Activated CD4-positive, alpha-beta memory T cell treated with anti-CD3 and anti-CD28 coated beads, Interleukin-2, amount 10 ng/mL, durations not matched to agents 7 days and 5 days (primary cell): ENCODE measurements at regions not wholly inside any gene's neighbourhood (a gene's known extent, or its start where the extent isn't known, plus 50 kb on each side); places are given as distances from the start of the nearest gene placed in this dataset.

ENCODE experiments used
- CTCF ChIA-PET: fragments of 350-600 bp; sonication (Branson Sonifier 250); formaldehyde crosslinking; loops from one replicate; lab custom pipeline; 2021; ENCODE audit warnings: antibody characterized with exemption, inconsistent platforms; lab: Charles Lee
- POLR2A ChIA-PET: fragments of 350-600 bp; sonication (Branson Sonifier 250); formaldehyde crosslinking; loops from one replicate; lab custom pipeline; 2021; ENCODE audit warnings: antibody characterized with exemption; lab: Charles Lee
- DNase-seq: peaks from one replicate; pipeline ENCODE4 v3.0.0-alpha.2; 2020
- H3K27ac Mint-ChIP-seq: one replicate; pipeline ENCODE4 v1.8.0; 2021; ENCODE audit warnings: mild to moderate bottlenecking, mixed read lengths
- H3K27me3 Mint-ChIP-seq: one replicate; pipeline ENCODE4 v1.8.0; 2021; ENCODE audit warnings: mixed read lengths
- H3K36me3 Mint-ChIP-seq: one replicate; pipeline ENCODE4 v1.8.0; 2021; ENCODE audit warnings: low read depth, mixed read lengths
- H3K4me1 Mint-ChIP-seq: one replicate; pipeline ENCODE4 v1.8.0; 2021; ENCODE audit warnings: mixed read lengths
- H3K4me3 Mint-ChIP-seq: one replicate; pipeline ENCODE4 v1.8.0; 2021; ENCODE audit warnings: mild to moderate bottlenecking, mixed read lengths
- H3K9me3 Mint-ChIP-seq: one replicate; pipeline ENCODE4 v1.8.0; 2021; ENCODE audit warnings: mixed read lengths

DNA sequence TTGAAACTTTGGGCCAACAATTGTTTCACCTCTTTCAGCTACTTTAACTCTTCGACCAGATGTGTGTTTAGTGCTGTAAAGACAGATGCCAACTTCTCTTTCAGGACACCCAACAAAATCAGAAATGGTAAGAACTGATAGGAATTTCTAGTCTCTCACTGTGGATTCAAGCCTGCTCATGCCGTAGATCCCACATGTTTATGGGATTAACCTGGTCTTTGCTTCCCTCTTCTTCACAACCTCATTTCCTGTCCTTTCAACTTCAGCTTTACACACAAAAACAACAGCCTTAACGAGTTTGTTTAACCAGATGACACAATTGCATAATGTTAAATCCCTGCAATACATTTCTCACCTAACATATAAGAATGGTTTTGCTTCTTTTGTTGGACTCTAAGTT, 1031.9 kb upstream of the LRFN5 start:
- ChIA-PET POLR2A (no interaction called here), CTCF (no interaction called here)
- no peak for DNase-seq

DNA sequence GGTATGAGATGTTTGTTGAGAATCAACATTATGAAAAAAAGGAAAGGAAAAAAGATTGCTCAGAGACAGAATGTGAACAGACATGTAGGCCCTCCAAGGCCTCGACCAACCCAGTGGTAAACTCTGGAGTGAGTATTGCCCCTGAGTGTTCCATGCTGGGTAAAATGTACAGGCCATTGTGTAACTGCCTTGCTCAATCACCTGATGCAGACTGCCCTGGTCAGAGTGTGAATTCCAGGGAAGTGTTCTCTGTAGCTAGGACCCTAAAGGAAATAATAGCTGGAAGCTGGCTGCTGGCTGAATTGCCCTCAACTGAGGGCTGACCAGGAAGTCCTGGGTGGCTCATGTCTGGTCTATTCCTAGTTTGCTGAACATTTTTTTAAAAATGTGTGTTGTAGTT, 1081.4 kb upstream of the LRFN5 start:
- no peaks in the 10 kb centered on the region for H3K36me3 Mint-ChIP-seq
- no peak for DNase-seq
- no peaks in the 10 kb centered on the region for H3K9me3 Mint-ChIP-seq
- no peak overlapping the region for H3K4me3 Mint-ChIP-seq
- ChIA-PET CTCF (no interaction called here), POLR2A (no interaction called here)
- H3K4me1 Mint-ChIP-seq = no peaks in the 10 kb centered on the region
- no peak overlapping the region for H3K27ac Mint-ChIP-seq
- H3K27me3 Mint-ChIP-seq = no peaks in the 10 kb centered on the region

More for the DNA sequence above, 1031.9 kb upstream of the LRFN5 start:
- Mint-ChIP-seq H3K36me3 (no peaks in the 10 kb centered on the region), H3K9me3 (peaks cover 5% of the 10 kb centered on the region), H3K4me1 (no peaks in the 10 kb centered on the region), H3K4me3 (no peak overlapping the region), H3K27me3 (no peaks in the 10 kb centered on the region), H3K27ac (no peak overlapping the region)

DNA sequence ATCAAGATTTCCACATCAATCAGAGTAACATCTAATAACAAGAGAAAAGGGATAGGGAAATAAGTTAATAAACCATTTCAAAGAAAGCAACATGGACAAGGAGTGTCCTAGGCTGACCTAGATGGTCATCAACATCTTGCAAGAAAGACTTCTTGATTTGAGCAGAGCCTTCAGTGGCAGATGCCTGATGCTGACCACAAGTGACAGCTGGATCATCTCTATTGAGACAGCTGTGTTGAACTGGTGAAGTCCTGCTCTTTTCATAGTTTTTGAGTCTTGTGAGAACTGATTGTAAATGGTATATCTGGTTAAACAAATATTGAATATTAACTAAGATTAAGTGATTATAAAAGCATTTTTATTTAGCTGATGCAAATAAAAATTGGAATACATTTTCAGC, 1083.6 kb upstream of the LRFN5 start:
- Mint-ChIP-seq H3K4me1 (no peaks in the 10 kb centered on the region), H3K4me3 (no peak overlapping the region), H3K9me3 (no peaks in the 10 kb centered on the region), H3K36me3 (no peaks in the 10 kb centered on the region), H3K27ac (no peak overlapping the region), H3K27me3 (no peaks in the 10 kb centered on the region)
- POLR2A ChIA-PET = no interaction called here
- no peak for DNase-seq
- CTCF ChIA-PET = no interaction called here

DNA sequence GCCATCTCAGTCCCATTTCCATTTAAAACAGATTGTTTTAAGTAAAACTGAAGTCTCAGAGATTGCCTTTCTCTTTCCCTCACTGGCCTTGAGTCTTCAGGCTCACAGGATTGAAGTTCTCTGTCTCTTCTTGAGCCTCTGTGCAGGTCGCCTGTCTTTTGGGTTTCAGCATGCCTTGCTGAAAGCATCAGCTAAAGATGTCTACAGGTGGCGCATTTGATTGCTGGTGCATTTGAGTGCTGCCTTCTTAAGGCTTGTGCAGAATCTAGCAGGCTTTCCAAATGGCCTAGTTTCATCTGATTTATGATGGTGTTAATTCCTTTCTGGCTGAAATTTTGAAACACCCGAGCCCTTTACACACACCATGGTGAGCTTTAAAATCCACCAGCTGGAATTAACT, 1062.2 kb upstream of the FBXO33 start:
- Mint-ChIP-seq H3K4me3 (no peak overlapping the region), H3K4me1 (no peaks in the 10 kb centered on the region), H3K27ac (no peak overlapping the region), H3K36me3 (no peaks in the 10 kb centered on the region), H3K27me3 (no peaks in the 10 kb centered on the region), H3K9me3 (no peaks in the 10 kb centered on the region)
- POLR2A ChIA-PET = no interaction called here
- CTCF ChIA-PET = no interaction called here
- DNase-seq = no peak

DNA sequence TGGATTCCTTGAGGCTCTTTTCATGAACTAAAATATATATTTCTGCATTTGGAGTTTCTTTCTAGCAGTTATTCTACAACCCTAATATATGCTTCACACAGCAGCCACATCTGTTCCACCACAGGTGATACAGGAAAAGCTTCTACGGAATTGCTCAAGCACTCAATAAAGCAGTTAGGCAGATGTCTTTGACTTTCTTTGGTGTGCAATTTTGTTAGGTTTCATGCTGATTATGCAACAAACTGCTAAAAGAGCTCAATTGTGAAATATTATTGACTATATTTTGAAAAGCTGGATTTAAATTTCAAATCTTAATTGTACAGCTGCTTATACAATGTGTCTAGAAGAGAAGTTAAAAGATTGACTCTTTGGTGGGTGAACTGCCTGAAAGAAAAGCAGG, 1055.6 kb upstream of the FBXO33 start:
- Mint-ChIP-seq H3K27me3 (no peaks in the 10 kb centered on the region), H3K4me1 (no peaks in the 10 kb centered on the region), H3K27ac (no peak overlapping the region), H3K36me3 (no peaks in the 10 kb centered on the region), H3K9me3 (no peaks in the 10 kb centered on the region), H3K4me3 (no peak overlapping the region)
- POLR2A ChIA-PET = no interaction called here
- CTCF ChIA-PET = no interaction called here
- DNase-seq = no peak

DNA sequence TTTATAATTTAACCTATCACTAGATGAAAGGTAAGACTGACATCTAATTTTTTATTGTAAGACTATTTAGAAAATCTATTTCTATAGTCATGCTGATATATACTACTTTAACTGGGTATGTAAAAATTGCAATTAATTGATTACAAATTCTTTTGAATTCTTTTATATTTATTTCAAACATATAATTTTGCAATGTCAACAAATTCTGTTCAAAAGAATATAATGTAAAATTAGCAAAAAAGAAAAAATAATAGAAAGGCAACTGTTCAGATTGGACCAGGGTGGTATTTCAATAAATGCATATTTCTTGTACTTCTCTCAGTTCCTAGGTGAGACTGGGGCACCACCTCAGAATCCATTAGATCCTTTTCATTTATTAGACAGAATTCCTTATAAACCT, 1053.5 kb upstream of the FBXO33 start:
- Mint-ChIP-seq H3K27me3 (no peaks in the 10 kb centered on the region), H3K9me3 (no peaks in the 10 kb centered on the region), H3K36me3 (no peaks in the 10 kb centered on the region), H3K4me3 (no peak overlapping the region), H3K27ac (no peak overlapping the region), H3K4me1 (no peaks in the 10 kb centered on the region)
- no peak for DNase-seq
- ChIA-PET CTCF (no interaction called here), POLR2A (no interaction called here)

- H3K27ac Mint-ChIP-seq = no peak overlapping the region
- no peaks in the 10 kb centered on the region for H3K36me3 Mint-ChIP-seq
- no peak for DNase-seq
- H3K27me3 Mint-ChIP-seq = no peaks in the 10 kb centered on the region
- CTCF ChIA-PET = no interaction called here
- peaks cover 12% of the 10 kb centered on the region for H3K9me3 Mint-ChIP-seq
- no peak overlapping the region for H3K4me3 Mint-ChIP-seq
- H3K4me1 Mint-ChIP-seq = no peaks in the 10 kb centered on the region
- POLR2A ChIA-PET = no interaction called here
Observed at GRCh38 chr14:40476005-40476404, 1043.8 kb upstream of the FBXO33 start.

GRCh38 chr14:40467969-40468368, 1035.7 kb upstream of the FBXO33 start:
- no peaks in the 10 kb centered on the region for H3K4me1 Mint-ChIP-seq
- DNase-seq = no peak
- no peak overlapping the region for H3K27ac Mint-ChIP-seq
- H3K36me3 Mint-ChIP-seq = no peaks in the 10 kb centered on the region
- H3K9me3 Mint-ChIP-seq = peaks cover 14% of the 10 kb centered on the region
- H3K27me3 Mint-ChIP-seq = no peaks in the 10 kb centered on the region
- ChIA-PET POLR2A (no interaction called here), CTCF (no interaction called here)
- no peak overlapping the region for H3K4me3 Mint-ChIP-seq

GRCh38 chr14:40464531-40464930, 1032.3 kb upstream of the FBXO33 start:
- CTCF ChIA-PET = no interaction called here
- POLR2A ChIA-PET = no interaction called here
- DNase-seq = no peak
- H3K36me3 Mint-ChIP-seq = no peaks in the 10 kb centered on the region
- no peaks in the 10 kb centered on the region for H3K4me1 Mint-ChIP-seq
- H3K4me3 Mint-ChIP-seq = no peak overlapping the region
- no peaks in the 10 kb centered on the region for H3K27me3 Mint-ChIP-seq
- peaks cover 8% of the 10 kb centered on the region for H3K9me3 Mint-ChIP-seq
- no peak overlapping the region for H3K27ac Mint-ChIP-seq

DNA sequence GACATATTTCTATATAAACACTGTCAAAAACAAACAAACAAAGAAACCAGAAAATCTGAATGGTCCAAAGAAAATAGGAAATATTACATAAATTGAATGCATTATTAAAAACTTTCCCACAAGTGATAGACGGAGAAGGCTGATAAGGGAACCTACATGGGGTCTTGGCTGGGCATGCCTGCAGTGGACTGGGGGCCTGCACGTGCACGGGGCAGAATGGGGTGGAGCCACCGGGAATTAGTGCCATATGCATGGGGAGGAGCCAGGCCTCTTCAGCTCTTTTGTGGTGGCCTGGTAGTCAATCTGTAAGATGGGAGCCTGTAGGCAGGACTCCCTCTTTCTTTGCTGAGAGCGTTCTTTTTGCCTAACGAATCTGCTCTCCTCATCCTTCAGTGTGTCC, 1031.7 kb upstream of the FBXO33 start:
- Mint-ChIP-seq H3K27me3 (no peaks in the 10 kb centered on the region), H3K4me3 (no peak overlapping the region), H3K27ac (no peak overlapping the region), H3K9me3 (peaks cover 8% of the 10 kb centered on the region), H3K36me3 (no peaks in the 10 kb centered on the region), H3K4me1 (no peaks in the 10 kb centered on the region)
- ChIA-PET POLR2A (no interaction called here), CTCF (no interaction called here)
- DNase-seq = no peak

DNA sequence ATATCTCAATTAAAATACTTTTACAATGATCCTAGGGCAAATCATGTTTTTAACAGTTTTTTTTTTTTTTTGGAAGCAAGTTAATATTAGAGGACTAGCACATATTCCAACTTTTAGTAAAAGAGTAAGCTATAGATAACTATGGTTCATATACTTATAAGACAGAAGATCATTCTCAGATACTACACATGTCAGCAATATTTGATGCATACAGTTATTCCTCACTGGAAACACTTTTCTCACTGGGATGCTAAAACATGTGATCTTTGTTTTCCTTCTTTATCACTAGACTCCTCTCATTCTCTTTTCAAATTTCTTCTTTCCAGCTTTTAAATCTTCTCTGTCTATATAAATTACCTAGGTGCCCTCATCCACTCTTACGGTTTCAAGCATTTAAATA, 1020.4 kb upstream of the FBXO33 start:
- Mint-ChIP-seq H3K36me3 (no peaks in the 10 kb centered on the region), H3K4me3 (no peak overlapping the region), H3K4me1 (no peaks in the 10 kb centered on the region), H3K9me3 (no peaks in the 10 kb centered on the region), H3K27ac (no peak overlapping the region), H3K27me3 (no peaks in the 10 kb centered on the region)
- POLR2A ChIA-PET = no interaction called here
- CTCF ChIA-PET = no interaction called here
- no peak for DNase-seq

DNA sequence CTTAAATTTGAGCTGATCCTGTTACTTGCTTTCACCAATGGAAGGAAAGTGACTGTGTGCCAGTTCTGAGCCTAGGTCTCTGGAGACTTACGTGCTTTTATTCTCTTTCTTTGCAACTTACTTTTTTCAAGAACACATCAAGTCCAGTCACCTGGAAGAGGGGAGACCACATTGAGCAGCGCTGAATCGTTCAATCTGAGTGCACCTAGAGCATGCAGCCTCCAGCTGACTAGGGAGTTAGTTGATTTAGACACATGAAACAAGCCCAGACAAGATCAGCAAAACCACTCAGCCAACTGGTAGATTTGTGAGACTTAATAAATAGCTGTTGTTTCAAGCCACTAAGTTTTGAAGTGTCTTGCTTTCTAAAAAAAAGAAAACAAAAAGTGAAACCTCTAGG, 1014.8 kb upstream of the FBXO33 start:
- no peaks in the 10 kb centered on the region for H3K4me1 Mint-ChIP-seq
- POLR2A ChIA-PET = no interaction called here
- CTCF ChIA-PET = no interaction called here

GRCh38 chr14:40445020-40445419, 1012.8 kb upstream of the FBXO33 start:
- no peak for DNase-seq
- no peak overlapping the region for H3K27ac Mint-ChIP-seq
- ChIA-PET POLR2A (no interaction called here), CTCF (no interaction called here)
- H3K4me3 Mint-ChIP-seq = no peak overlapping the region
- no peaks in the 10 kb centered on the region for H3K4me1 Mint-ChIP-seq
- no peaks in the 10 kb centered on the region for H3K27me3 Mint-ChIP-seq
- peaks cover 4% of the 10 kb centered on the region for H3K9me3 Mint-ChIP-seq
- no peaks in the 10 kb centered on the region for H3K36me3 Mint-ChIP-seq

More for the DNA sequence above, 1014.8 kb upstream of the FBXO33 start:
- Mint-ChIP-seq H3K9me3 (peaks cover 4% of the 10 kb centered on the region), H3K27ac (no peak overlapping the region), H3K4me3 (no peak overlapping the region), H3K27me3 (no peaks in the 10 kb centered on the region), H3K36me3 (no peaks in the 10 kb centered on the region)
- no peak for DNase-seq

GRCh38 chr14:40436551-40436950, 1004.3 kb upstream of the FBXO33 start:
- Mint-ChIP-seq H3K4me3 (no peak overlapping the region), H3K4me1 (no peaks in the 10 kb centered on the region), H3K27me3 (no peaks in the 10 kb centered on the region), H3K9me3 (no peaks in the 10 kb centered on the region), H3K27ac (no peak overlapping the region), H3K36me3 (no peaks in the 10 kb centered on the region)
- no peak for DNase-seq
- ChIA-PET CTCF (no interaction called here), POLR2A (no interaction called here)
